Stimulated activated CD4-positive, alpha-beta T cell treated with anti-CD3 and anti-CD28 coated beads, Interleukin-1b, Interleukin-23, amount 100 ng/mL, for 4 hours (primary cell): ENCODE measurements at regions not wholly inside any gene's neighbourhood (a gene's known extent, or its start where the extent isn't known, plus 50 kb on each side); places are given as distances from the start of the nearest gene placed in this dataset.

Experiments used
- DNase-seq, 2 donors: peaks; one replicate each; pipeline ENCODE4 v3.0.0-alpha.2; 2020; ENCODE audit warnings: low read depth in 2 of 2

- no peak for DNase-seq
These were observed 209.1 kb upstream of the ID2 start for GRCh38 chr2:8472545-8473323.

GRCh38 chr2:8475349-8476031 is 206.4 kb upstream of the ID2 start:
- no peak for DNase-seq

GRCh38 chr2:8477552-8478470 is 204.0 kb upstream of the ID2 start:
- DNase-seq: no peak

GRCh38 chr2:8478471-8478793 is 203.4 kb upstream of the ID2 start:
- DNase-seq: no peak

GRCh38 chr2:8479298-8479697 is 202.6 kb upstream of the ID2 start:
- DNase-seq: no peak

- DNase-seq: no peak
These were observed 200.9 kb upstream of the ID2 start for GRCh38 chr2:8480915-8481314.

GRCh38 chr2:8481463-8482009 is 200.3 kb upstream of the ID2 start:
- no peak for DNase-seq

GRCh38 chr2:8482432-8482831 is 199.4 kb upstream of the ID2 start:
- no peak for DNase-seq

GRCh38 chr2:8484502-8485283 is 197.2 kb upstream of the ID2 start:
- DNase-seq: no peak

GRCh38 chr2:8485736-8486135 is 196.1 kb upstream of the ID2 start:
- no peak for DNase-seq

GRCh38 chr2:8486141-8486540 is 195.7 kb upstream of the ID2 start:
- DNase-seq: no peak

GRCh38 chr2:8487461-8487932 is 194.4 kb upstream of the ID2 start:
- no peak for DNase-seq

GRCh38 chr2:8488001-8488738 is 193.7 kb upstream of the ID2 start:
- peak; percentile 33 to 47 for DNase-seq

- no peak for DNase-seq
These were observed 192.6 kb upstream of the ID2 start for GRCh38 chr2:8489221-8489620.

- DNase-seq: no peak
These were observed 192.1 kb upstream of the ID2 start for GRCh38 chr2:8489751-8490150.

GRCh38 chr2:8490166-8490721 is 191.6 kb upstream of the ID2 start:
- no peak for DNase-seq

GRCh38 chr2:8491296-8492027 is 190.4 kb upstream of the ID2 start:
- no peak for DNase-seq

- no peak for DNase-seq
These were observed 187.7 kb upstream of the ID2 start for GRCh38 chr2:8494151-8494550.

- DNase-seq: no peak
These were observed 187.3 kb upstream of the ID2 start for GRCh38 chr2:8494589-8494988.
